ENCODE measurements at regions not wholly inside any gene's neighbourhood (a gene's known extent, or its start where the extent isn't known, plus 50 kb on each side); places are given as distances from the start of the nearest gene placed in this dataset.

DNA sequence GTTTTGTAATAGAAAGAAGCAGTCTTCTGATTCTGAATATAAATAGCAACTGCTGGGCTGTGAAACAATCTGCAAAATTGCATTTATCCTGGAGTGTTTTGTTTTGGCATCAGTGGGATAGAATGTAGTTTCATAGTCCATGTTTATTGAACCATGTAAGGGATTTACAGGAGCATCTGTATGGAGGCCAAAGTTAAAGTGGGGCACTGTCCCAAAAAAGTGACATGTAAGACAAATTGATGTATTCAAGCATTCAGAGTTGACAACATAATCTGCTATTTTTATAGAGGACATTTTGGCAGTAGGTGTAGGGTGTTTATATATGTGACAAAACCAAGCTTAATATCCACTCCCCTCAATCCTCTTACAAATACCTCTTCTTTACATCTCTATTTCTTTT, 200.5 kb upstream of the ANK2 start:
- no peaks in the 10 kb centered on the region for H3K9me3 ChIP-seq (ENCODE audit: control insufficient read depth, insufficient read depth, low read length)
- H3K9ac ChIP-seq (ENCODE audit: low read depth, low read length): no peak overlapping the region
- no peak overlapping the region for H3K4me3 ChIP-seq (ENCODE audit: low read depth, low read length)
- H3K4me1 ChIP-seq (ENCODE audit: control insufficient read depth, insufficient read depth, low read length): no peaks in the 10 kb centered on the region
- H3K27me3 ChIP-seq (ENCODE audit: control insufficient read depth, insufficient read depth, low read length): no peaks in the 10 kb centered on the region
- no peaks in the 10 kb centered on the region for H3K36me3 ChIP-seq (ENCODE audit: control insufficient read depth, insufficient read depth, low read length)

- no peak overlapping the region for H3K4me3 ChIP-seq (ENCODE audit: low read depth, low read length)
- H3K36me3 ChIP-seq (ENCODE audit: control insufficient read depth, insufficient read depth, low read length): no peaks in the 10 kb centered on the region
- no peak overlapping the region for H3K9ac ChIP-seq (ENCODE audit: low read depth, low read length)
- H3K4me1 ChIP-seq (ENCODE audit: control insufficient read depth, insufficient read depth, low read length): peaks cover 4% of the 10 kb centered on the region
- H3K27me3 ChIP-seq (ENCODE audit: control insufficient read depth, insufficient read depth, low read length): no peaks in the 10 kb centered on the region
- H3K9me3 ChIP-seq (ENCODE audit: control insufficient read depth, insufficient read depth, low read length): no peaks in the 10 kb centered on the region
Observed at GRCh38 chr4:112852601-112853000, 196.9 kb upstream of the ANK2 start.

DNA sequence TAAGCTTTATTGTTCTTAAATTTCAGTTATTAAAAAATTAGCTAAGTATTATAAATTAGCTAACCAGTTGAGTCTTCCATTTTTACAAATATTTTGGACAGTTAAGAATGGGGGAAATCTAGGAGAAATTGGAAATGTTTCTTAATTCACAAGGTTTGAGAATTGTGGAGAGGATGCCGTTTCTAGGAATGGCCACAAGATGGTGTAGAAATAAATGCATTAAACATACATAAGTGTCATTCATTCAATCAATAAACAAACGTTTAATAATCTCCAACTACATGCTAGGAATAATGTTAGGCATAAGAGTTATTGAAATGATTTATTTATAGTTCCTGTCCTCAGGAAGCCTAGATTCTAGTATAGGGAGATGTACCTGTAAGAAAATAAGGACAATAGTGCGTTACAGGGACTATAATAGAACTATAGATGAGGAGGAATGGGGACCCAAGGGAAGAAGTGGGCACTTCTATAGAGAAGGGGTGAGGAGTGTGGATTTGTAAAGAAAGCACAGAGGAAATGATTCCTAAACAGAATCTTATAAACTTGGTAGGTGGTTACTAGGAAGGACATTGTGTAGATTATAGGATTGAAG, 195.7 kb upstream of the ANK2 start:
- H3K36me3 ChIP-seq (ENCODE audit: control insufficient read depth, insufficient read depth, low read length): no peaks in the 10 kb centered on the region
- no peaks in the 10 kb centered on the region for H3K9me3 ChIP-seq (ENCODE audit: control insufficient read depth, insufficient read depth, low read length)
- H3K9ac ChIP-seq (ENCODE audit: low read depth, low read length): no peak overlapping the region
- peaks cover 7% of the 10 kb centered on the region for H3K4me1 ChIP-seq (ENCODE audit: control insufficient read depth, insufficient read depth, low read length)
- H3K27me3 ChIP-seq (ENCODE audit: control insufficient read depth, insufficient read depth, low read length): no peaks in the 10 kb centered on the region
- no peak overlapping the region for H3K4me3 ChIP-seq (ENCODE audit: low read depth, low read length)

DNA sequence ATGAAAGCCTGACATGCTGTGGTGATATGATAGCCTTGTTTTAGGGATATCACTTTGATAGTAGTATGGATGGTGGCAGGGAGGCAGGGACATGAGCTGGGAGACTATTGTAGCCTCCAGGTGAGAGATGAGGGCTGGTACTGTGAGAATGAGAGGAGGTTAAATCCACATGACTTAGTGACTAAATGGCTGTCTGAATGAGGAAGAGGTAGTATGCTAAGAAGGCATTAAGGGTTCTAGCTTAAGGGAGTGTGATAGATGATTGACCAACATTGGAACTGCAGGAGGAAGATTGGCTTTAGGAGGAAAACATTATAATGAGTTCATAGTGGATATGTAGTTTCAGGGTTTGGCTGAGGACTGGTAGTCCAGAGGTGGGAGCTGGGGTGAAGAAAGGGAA, 195.0 kb upstream of the ANK2 start:
- Histone ChIP-seq H3K4me3 (ENCODE audit: low read depth, low read length) (no peak overlapping the region), H3K9ac (ENCODE audit: low read depth, low read length) (no peak overlapping the region), H3K36me3 (ENCODE audit: control insufficient read depth, insufficient read depth, low read length) (no peaks in the 10 kb centered on the region), H3K27me3 (ENCODE audit: control insufficient read depth, insufficient read depth, low read length) (no peaks in the 10 kb centered on the region), H3K4me1 (ENCODE audit: control insufficient read depth, insufficient read depth, low read length) (peaks cover 10% of the 10 kb centered on the region), H3K9me3 (ENCODE audit: control insufficient read depth, insufficient read depth, low read length) (no peaks in the 10 kb centered on the region)

- H3K9me3 ChIP-seq (ENCODE audit: control insufficient read depth, insufficient read depth, low read length): no peaks in the 10 kb centered on the region
Observed at GRCh38 chr4:112855058-112855457, 194.4 kb upstream of the ANK2 start.

DNA sequence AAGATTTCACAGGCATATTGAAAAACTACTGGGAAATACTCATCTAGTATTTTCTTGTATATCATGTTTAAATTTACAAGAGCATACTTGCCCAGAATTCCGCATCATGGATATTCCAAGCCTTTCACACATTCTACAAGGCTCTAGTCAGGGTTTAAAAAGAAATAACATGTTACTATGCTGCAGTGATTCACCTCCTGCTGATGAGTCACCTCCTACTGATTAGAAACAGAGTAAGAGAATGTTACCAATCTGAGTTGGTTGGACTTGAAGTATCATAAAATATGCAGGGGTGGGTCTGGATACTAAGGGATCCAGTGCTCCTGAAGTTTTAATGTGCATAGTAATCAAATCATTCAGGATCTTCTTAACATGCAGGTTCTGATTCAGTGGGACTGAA, 192.0 kb upstream of the ANK2 start:
- Histone ChIP-seq H3K4me1 (ENCODE audit: control insufficient read depth, insufficient read depth, low read length) (peaks cover 25% of the 10 kb centered on the region), H3K9me3 (ENCODE audit: control insufficient read depth, insufficient read depth, low read length) (no peaks in the 10 kb centered on the region), H3K9ac (ENCODE audit: low read depth, low read length) (no peak overlapping the region)

More at GRCh38 chr4:112855058-112855457, 194.4 kb upstream of the ANK2 start:
- H3K4me1 ChIP-seq (ENCODE audit: control insufficient read depth, insufficient read depth, low read length): peaks cover 10% of the 10 kb centered on the region
- no peaks in the 10 kb centered on the region for H3K36me3 ChIP-seq (ENCODE audit: control insufficient read depth, insufficient read depth, low read length)
- no peak overlapping the region for H3K9ac ChIP-seq (ENCODE audit: low read depth, low read length)
- H3K4me3 ChIP-seq (ENCODE audit: low read depth, low read length): no peak overlapping the region
- H3K27me3 ChIP-seq (ENCODE audit: control insufficient read depth, insufficient read depth, low read length): no peaks in the 10 kb centered on the region

DNA sequence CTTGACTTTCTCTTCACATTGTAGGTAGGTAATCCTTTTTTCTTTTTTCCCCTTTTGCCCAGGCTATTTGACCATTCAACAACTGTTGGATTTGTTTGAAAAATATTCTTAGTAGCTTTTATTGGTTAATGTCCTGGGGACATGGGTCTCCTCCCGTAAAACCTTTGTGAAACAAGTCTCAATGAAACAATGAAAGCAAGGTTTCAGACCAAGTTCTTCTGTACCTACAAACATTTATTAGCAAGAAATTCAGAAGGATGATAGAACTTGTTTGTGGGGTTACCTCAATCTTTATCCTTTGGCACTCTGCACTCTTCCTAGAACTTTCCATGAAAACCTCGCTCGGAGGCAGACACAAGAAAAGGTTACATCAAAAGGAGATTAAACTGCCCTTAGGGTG, 190.7 kb upstream of the ANK2 start:
- Histone ChIP-seq H3K9ac (ENCODE audit: low read depth, low read length) (no peak overlapping the region), H3K4me1 (ENCODE audit: control insufficient read depth, insufficient read depth, low read length) (peaks cover 25% of the 10 kb centered on the region), H3K4me3 (ENCODE audit: low read depth, low read length) (no peak overlapping the region), H3K9me3 (ENCODE audit: control insufficient read depth, insufficient read depth, low read length) (no peaks in the 10 kb centered on the region), H3K27me3 (ENCODE audit: control insufficient read depth, insufficient read depth, low read length) (no peaks in the 10 kb centered on the region), H3K36me3 (ENCODE audit: control insufficient read depth, insufficient read depth, low read length) (no peaks in the 10 kb centered on the region)

More for the DNA sequence above, 192.0 kb upstream of the ANK2 start:
- H3K36me3 ChIP-seq (ENCODE audit: control insufficient read depth, insufficient read depth, low read length): no peaks in the 10 kb centered on the region
- H3K27me3 ChIP-seq (ENCODE audit: control insufficient read depth, insufficient read depth, low read length): no peaks in the 10 kb centered on the region
- no peak overlapping the region for H3K4me3 ChIP-seq (ENCODE audit: low read depth, low read length)

DNA sequence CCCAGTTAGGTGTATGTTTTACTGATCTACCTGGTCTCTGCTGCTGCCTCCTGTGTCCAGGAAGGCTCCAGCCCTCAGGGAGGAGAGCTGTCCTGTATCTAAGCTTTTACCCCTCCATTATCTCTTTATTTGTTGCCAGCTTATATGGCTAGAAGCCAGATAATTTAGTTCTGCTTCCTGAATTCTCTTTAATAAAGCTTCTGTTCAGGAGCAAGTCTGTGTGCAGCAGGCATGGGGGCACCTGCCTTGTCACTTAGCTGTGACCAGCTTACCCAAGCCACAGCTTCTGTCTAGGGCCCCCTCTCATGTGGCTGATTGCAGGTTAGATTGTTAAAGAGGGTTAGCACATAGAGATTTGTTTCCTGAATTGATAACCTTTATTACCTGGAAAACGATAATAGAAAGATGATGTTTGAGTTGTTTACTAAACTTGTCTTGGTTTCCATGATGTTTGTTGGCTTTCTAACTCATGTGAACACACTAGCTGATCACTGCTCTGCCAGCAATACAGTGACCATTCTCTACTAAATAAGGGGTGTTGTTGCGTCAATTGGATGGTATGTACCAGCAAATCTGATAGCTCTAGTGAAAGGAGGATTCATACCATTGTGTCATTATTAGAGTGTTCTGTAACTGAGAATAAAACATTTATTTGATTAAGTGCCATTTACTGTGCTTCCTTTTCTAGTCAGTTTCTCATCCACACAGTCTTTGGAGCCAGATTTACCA, 189.8 kb upstream of the ANK2 start:
- H3K36me3 ChIP-seq (ENCODE audit: control insufficient read depth, insufficient read depth, low read length): no peaks in the 10 kb centered on the region
- H3K9ac ChIP-seq (ENCODE audit: low read depth, low read length): no peak overlapping the region
- H3K27me3 ChIP-seq (ENCODE audit: control insufficient read depth, insufficient read depth, low read length): no peaks in the 10 kb centered on the region
- H3K9me3 ChIP-seq (ENCODE audit: control insufficient read depth, insufficient read depth, low read length): no peaks in the 10 kb centered on the region
- H3K4me1 ChIP-seq (ENCODE audit: control insufficient read depth, insufficient read depth, low read length): peaks cover 25% of the 10 kb centered on the region
- H3K4me3 ChIP-seq (ENCODE audit: low read depth, low read length): no peak overlapping the region

DNA sequence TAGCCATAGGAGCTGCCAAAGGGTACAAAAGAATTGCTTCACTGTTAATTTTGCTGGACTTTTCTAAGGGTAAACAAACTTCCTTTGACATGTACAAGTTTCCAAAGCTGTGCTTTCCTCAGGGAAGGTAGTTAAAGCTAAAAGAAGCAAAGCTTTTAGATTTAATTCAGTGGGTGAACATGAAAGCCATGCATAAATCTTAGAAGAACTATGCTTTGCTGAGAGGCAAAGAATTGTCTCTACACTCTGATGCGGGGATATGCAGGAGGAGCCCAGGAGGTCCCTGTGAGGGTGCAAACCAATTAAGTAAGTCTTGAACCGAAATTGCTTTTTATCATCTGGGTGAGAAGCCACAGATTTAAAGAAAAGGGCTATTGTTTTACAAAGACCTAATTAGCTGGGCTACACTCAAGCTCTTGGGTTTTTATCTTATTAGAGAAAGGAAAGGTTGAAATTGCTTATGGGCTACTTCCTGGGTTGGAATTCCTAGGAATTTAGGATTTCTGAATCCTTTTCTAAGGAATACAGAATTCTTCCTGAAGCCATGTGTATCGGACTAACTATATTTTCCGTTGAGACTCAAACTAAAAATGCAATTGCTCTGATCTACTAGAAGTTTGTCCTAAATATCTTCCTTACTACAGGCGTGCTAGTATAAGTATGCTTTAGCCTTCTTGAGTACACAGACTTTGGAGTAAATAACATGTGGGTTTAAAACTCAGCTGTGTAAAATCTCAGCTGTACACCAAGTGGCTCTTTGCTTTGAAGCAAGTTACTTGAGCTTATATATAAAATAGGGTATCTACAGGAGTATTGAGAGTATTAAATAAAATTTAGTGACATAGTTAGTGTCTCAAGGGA, 188.4 kb upstream of the ANK2 start:
- H3K4me1 ChIP-seq (ENCODE audit: control insufficient read depth, insufficient read depth, low read length): peaks cover 25% of the 10 kb centered on the region
- no peaks in the 10 kb centered on the region for H3K36me3 ChIP-seq (ENCODE audit: control insufficient read depth, insufficient read depth, low read length)
- H3K9me3 ChIP-seq (ENCODE audit: control insufficient read depth, insufficient read depth, low read length): no peaks in the 10 kb centered on the region
- H3K9ac ChIP-seq (ENCODE audit: low read depth, low read length): no peak overlapping the region
- no peak overlapping the region for H3K4me3 ChIP-seq (ENCODE audit: low read depth, low read length)
- no peaks in the 10 kb centered on the region for H3K27me3 ChIP-seq (ENCODE audit: control insufficient read depth, insufficient read depth, low read length)

GRCh38 chr4:112861691-112862674, 187.5 kb upstream of the ANK2 start:
- no peak overlapping the region for H3K9ac ChIP-seq (ENCODE audit: low read depth, low read length)
- no peaks in the 10 kb centered on the region for H3K27me3 ChIP-seq (ENCODE audit: control insufficient read depth, insufficient read depth, low read length)
- no peaks in the 10 kb centered on the region for H3K36me3 ChIP-seq (ENCODE audit: control insufficient read depth, insufficient read depth, low read length)
- H3K9me3 ChIP-seq (ENCODE audit: control insufficient read depth, insufficient read depth, low read length): no peaks in the 10 kb centered on the region
- H3K4me1 ChIP-seq (ENCODE audit: control insufficient read depth, insufficient read depth, low read length): peaks cover 25% of the 10 kb centered on the region
- no peak overlapping the region for H3K4me3 ChIP-seq (ENCODE audit: low read depth, low read length)

DNA sequence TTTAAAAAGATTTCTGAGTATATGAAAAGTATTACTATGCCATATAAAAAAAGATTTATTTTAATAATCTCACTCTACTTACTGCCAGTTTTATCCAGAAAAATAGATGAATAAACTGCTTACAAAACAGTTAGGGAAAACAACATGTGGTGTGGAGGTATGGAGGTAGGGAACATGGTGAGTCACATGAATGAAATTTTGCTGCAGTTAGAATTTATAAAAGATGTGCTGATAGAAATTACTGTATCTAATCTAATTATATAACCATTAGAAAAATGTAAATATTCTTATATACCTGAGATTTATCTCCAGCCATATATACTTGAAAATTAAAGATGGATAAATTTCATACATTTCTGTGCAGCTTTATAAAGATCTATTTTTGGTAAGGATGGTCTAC, 184.0 kb upstream of the ANK2 start:
- Histone ChIP-seq H3K4me3 (ENCODE audit: low read depth, low read length) (no peak overlapping the region), H3K27me3 (ENCODE audit: control insufficient read depth, insufficient read depth, low read length) (no peaks in the 10 kb centered on the region), H3K9ac (ENCODE audit: low read depth, low read length) (no peak overlapping the region), H3K4me1 (ENCODE audit: control insufficient read depth, insufficient read depth, low read length) (peaks cover 15% of the 10 kb centered on the region), H3K9me3 (ENCODE audit: control insufficient read depth, insufficient read depth, low read length) (no peaks in the 10 kb centered on the region), H3K36me3 (ENCODE audit: control insufficient read depth, insufficient read depth, low read length) (no peaks in the 10 kb centered on the region)
